Urinary bladder (tissue), 3 donors: ENCODE measurements at regions not wholly inside any gene's neighbourhood (a gene's known extent, or its start where the extent isn't known, plus 50 kb on each side); places are given as distances from the start of the nearest gene placed in this dataset.
"Not testable (repeated sequence)": the region's sequence is repeated elsewhere in the genome, so short reads cannot be mapped to it uniquely, and the experiment has no call there.

ENCODE experiments used
- DNase-seq: peaks from one replicate; pipeline ENCODE4 v3.0.0-alpha.2; 2015; ENCODE audit errors: extremely low spot score
- H3K27ac ChIP-seq: one replicate; pipeline ENCODE4 v1.5.1; 2013; ENCODE audit warnings: low read depth, mild to moderate bottlenecking, moderate library complexity
- H3K36me3 ChIP-seq: one replicate; pipeline ENCODE4 v1.6.1; 2013; ENCODE audit warnings: mild to moderate bottlenecking, moderate library complexity; ENCODE audit not compliant: insufficient read depth
- H3K4me1 ChIP-seq: one replicate; pipeline ENCODE4 v1.6.1; 2013; ENCODE audit warnings: mild to moderate bottlenecking, moderate library complexity; ENCODE audit not compliant: insufficient read depth
- H3K4me3 ChIP-seq: one replicate; pipeline ENCODE4 v1.5.1; 2013; ENCODE audit warnings: low read depth, low read length
- WGBS: extraction: QIAGEN DNeasy Blood & Tissue Kit; methylation state at CpG from one replicate; pipeline ENCODE4 v1.1.7; 2013; 5-methylcytosine and 5-hydroxymethylcytosine counted together
- donor health status: healthy with polysubstance abuse.
- donor health status: healthy.

- H3K27ac ChIP-seq, H3K4me3 ChIP-seq, H3K4me1 ChIP-seq, H3K36me3 ChIP-seq, DNase-seq: not testable (repeated sequence)
- 65% methylated on average over 6 of the region's 6 CpGs for WGBS
These were observed 392.5 kb downstream of the PRELID2 start for GRCh38 chr5:145442661-145443060.

- no peak overlapping the region for H3K27ac ChIP-seq
- no peaks in the 10 kb centered on the region for H3K4me1 ChIP-seq
- no peak overlapping the region for H3K4me3 ChIP-seq
- H3K36me3 ChIP-seq, result no peaks in the 10 kb centered on the region
- DNase-seq, result no peak
These were observed 393.9 kb downstream of the PRELID2 start for GRCh38 chr5:145441228-145441627.

GRCh38 chr5:145437627-145438026 lies 397.5 kb downstream of the PRELID2 start:
- 58% methylated on average over 3 of the region's 3 CpGs for WGBS
- no peak for DNase-seq
- Histone ChIP-seq H3K4me1 (no peaks in the 10 kb centered on the region), H3K36me3 (no peaks in the 10 kb centered on the region), H3K27ac (no peak overlapping the region), H3K4me3 (no peak overlapping the region)

GRCh38 chr5:145433077-145433476 lies 402.1 kb downstream of the PRELID2 start:
- Histone ChIP-seq H3K36me3 (no peaks in the 10 kb centered on the region), H3K4me3 (no peak overlapping the region), H3K4me1 (no peaks in the 10 kb centered on the region), H3K27ac (no peak overlapping the region)
- DNase-seq, result no peak
- 90% methylated on average over 3 of the region's 3 CpGs for WGBS

GRCh38 chr5:145429170-145429569 lies 406.0 kb downstream of the PRELID2 start:
- Histone ChIP-seq H3K4me3 (no peak overlapping the region), H3K27ac (no peak overlapping the region), H3K36me3 (no peaks in the 10 kb centered on the region), H3K4me1 (no peaks in the 10 kb centered on the region)
- WGBS, result 77% methylated on average over 3 of the region's 3 CpGs
- no peak for DNase-seq

GRCh38 chr5:145408048-145408341 lies 427.1 kb downstream of the PRELID2 start:
- no peak for DNase-seq
- WGBS, result 95% methylated on average over 1 of the region's 1 CpG
- no peaks in the 10 kb centered on the region for H3K4me1 ChIP-seq
- no peak overlapping the region for H3K4me3 ChIP-seq
- H3K27ac ChIP-seq, result no peak overlapping the region
- no peaks in the 10 kb centered on the region for H3K36me3 ChIP-seq

GRCh38 chr5:145407300-145408047 lies 427.7 kb downstream of the PRELID2 start:
- WGBS, result 83% methylated on average over 2 of the region's 2 CpGs
- no peaks in the 10 kb centered on the region for H3K36me3 ChIP-seq
- no peak overlapping the region for H3K27ac ChIP-seq
- no peak overlapping the region for H3K4me3 ChIP-seq
- DNase-seq, result no peak
- H3K4me1 ChIP-seq, result no peaks in the 10 kb centered on the region

- no peak overlapping the region for H3K4me3 ChIP-seq
- H3K27ac ChIP-seq, result no peak overlapping the region
- no peaks in the 10 kb centered on the region for H3K4me1 ChIP-seq
- 94% methylated on average over 7 of the region's 7 CpGs for WGBS
- H3K36me3 ChIP-seq, result no peaks in the 10 kb centered on the region
- DNase-seq, result no peak
These were observed 431.1 kb downstream of the PRELID2 start for GRCh38 chr5:145403992-145404391.

- 94% methylated on average over 1 of the region's 1 CpG for WGBS
- DNase-seq, result no peak
- no peaks in the 10 kb centered on the region for H3K4me1 ChIP-seq
- no peak overlapping the region for H3K27ac ChIP-seq
- H3K36me3 ChIP-seq, result no peaks in the 10 kb centered on the region
- H3K4me3 ChIP-seq, result no peak overlapping the region
These were observed 438.3 kb downstream of the PRELID2 start for GRCh38 chr5:145396888-145397287.

GRCh38 chr5:145395151-145395550 lies 440.0 kb downstream of the PRELID2 start:
- H3K4me3 ChIP-seq, H3K4me1 ChIP-seq, H3K27ac ChIP-seq, H3K36me3 ChIP-seq, DNase-seq: not testable (repeated sequence)
- WGBS, result 68% methylated on average over 7 of the region's 7 CpGs

GRCh38 chr5:145393426-145393825 lies 441.7 kb downstream of the PRELID2 start:
- no peak overlapping the region for H3K27ac ChIP-seq
- H3K4me3 ChIP-seq, result no peak overlapping the region
- DNase-seq, result no peak
- no peaks in the 10 kb centered on the region for H3K4me1 ChIP-seq
- no peaks in the 10 kb centered on the region for H3K36me3 ChIP-seq
- WGBS, result 82% methylated on average over 3 of the region's 3 CpGs

- DNase-seq, result no peak
- Histone ChIP-seq H3K36me3 (no peaks in the 10 kb centered on the region), H3K4me1 (no peaks in the 10 kb centered on the region), H3K4me3 (no peak overlapping the region), H3K27ac (no peak overlapping the region)
- WGBS, result 36% methylated on average over 1 of the region's 1 CpG
These were observed 446.1 kb downstream of the PRELID2 start for GRCh38 chr5:145389047-145389446.

GRCh38 chr5:145385276-145385675 lies 449.9 kb downstream of the PRELID2 start:
- no peaks in the 10 kb centered on the region for H3K4me1 ChIP-seq
- H3K36me3 ChIP-seq, result no peaks in the 10 kb centered on the region
- whole genome bisulfite sequencing, result 89% methylated on average over 2 of the region's 2 CpGs
- no peak overlapping the region for H3K27ac ChIP-seq
- H3K4me3 ChIP-seq, result no peak overlapping the region
- DNase-seq, result peak; percentile 14

- DNase-seq, result no peak
- Histone ChIP-seq H3K4me1 (no peaks in the 10 kb centered on the region), H3K4me3 (no peak overlapping the region), H3K36me3 (no peaks in the 10 kb centered on the region), H3K27ac (no peak overlapping the region)
- WGBS, result 46% methylated on average over 1 of the region's 1 CpG
These were observed 456.9 kb downstream of the PRELID2 start for GRCh38 chr5:145378226-145378625.

GRCh38 chr5:145375521-145375920 lies 459.6 kb downstream of the PRELID2 start:
- Histone ChIP-seq H3K36me3 (no peaks in the 10 kb centered on the region), H3K27ac (no peak overlapping the region), H3K4me1 (no peaks in the 10 kb centered on the region), H3K4me3 (no peak overlapping the region)
- WGBS, result 89% methylated on average over 2 of the region's 2 CpGs
- no peak for DNase-seq
